Stimulated activated CD4-positive, alpha-beta T cell treated with anti-CD3 and anti-CD28 coated beads, Interleukin-12 subunit alpha, Interleukin-12 subunit beta, amount 100 ng/mL, for 48 hours (primary cell): ENCODE measurements at regions not wholly inside any gene's neighbourhood (a gene's known extent, or its start where the extent isn't known, plus 50 kb on each side); places are given as distances from the start of the nearest gene placed in this dataset.
A peak's percentile ranks its signal among the peaks of the same experiment; 100 is the strongest.
"Not testable (repeated sequence)": the region's sequence is repeated elsewhere in the genome, so short reads cannot be mapped to it uniquely, and the experiment has no call there.

Experiments
- DNase-seq, 3 donors: peaks; one replicate each; pipeline ENCODE4 v3.0.0-alpha.2; 2020; ENCODE audit warnings: low read depth in 2 of 3, low spot score in 1 of 3

- DNase-seq, result no peak
Measured at GRCh38 chr12:73902260-73902659, 635.4 kb upstream of the ATXN7L3B start.

GRCh38 chr12:73906757-73907156, 630.9 kb upstream of the ATXN7L3B start:
- DNase-seq, result no peak

GRCh38 chr12:73935817-73936216, 601.8 kb upstream of the ATXN7L3B start:
- DNase-seq, result no peak

GRCh38 chr12:73947326-73948026, 590.2 kb upstream of the ATXN7L3B start:
- DNase-seq, result no peak

- DNase-seq, result no peak
Measured at GRCh38 chr12:73950507-73950906, 587.1 kb upstream of the ATXN7L3B start.

GRCh38 chr12:73951956-73952703, 585.5 kb upstream of the ATXN7L3B start:
- no peak for DNase-seq

GRCh38 chr12:73964641-73965040, 573.0 kb upstream of the ATXN7L3B start:
- DNase-seq, result no peak

GRCh38 chr12:73973486-73973885, 564.1 kb upstream of the ATXN7L3B start:
- DNase-seq, result no peak

GRCh38 chr12:73984552-73984951, 553.1 kb upstream of the ATXN7L3B start:
- no peak for DNase-seq

- no peak for DNase-seq
Measured at GRCh38 chr12:73991138-73991537, 546.5 kb upstream of the ATXN7L3B start.

GRCh38 chr12:73998894-73999293, 538.7 kb upstream of the ATXN7L3B start:
- DNase-seq, result no peak

GRCh38 chr12:74015118-74015517, 522.5 kb upstream of the ATXN7L3B start:
- no peak for DNase-seq

- DNase-seq, result not testable (repeated sequence)
Measured at GRCh38 chr12:74016324-74016723, 521.3 kb upstream of the ATXN7L3B start.

- DNase-seq, result no peak
Measured at GRCh38 chr12:74018849-74019248, 518.8 kb upstream of the ATXN7L3B start.

- DNase-seq, result peak in 1 of 3 donors; percentile 5
Measured at GRCh38 chr12:74021937-74022336, 515.7 kb upstream of the ATXN7L3B start.

GRCh38 chr12:74031045-74031444, 506.6 kb upstream of the ATXN7L3B start:
- no peak for DNase-seq

- DNase-seq, result no peak
Measured at GRCh38 chr12:74033531-74033930, 504.1 kb upstream of the ATXN7L3B start.

GRCh38 chr12:74039138-74039537, 498.5 kb upstream of the ATXN7L3B start:
- DNase-seq, result not testable (repeated sequence)

GRCh38 chr12:74043343-74043742, 494.3 kb upstream of the ATXN7L3B start:
- no peak for DNase-seq

GRCh38 chr12:74049348-74049747, 488.3 kb upstream of the ATXN7L3B start:
- no peak for DNase-seq

GRCh38 chr12:74051848-74052247, 485.8 kb upstream of the ATXN7L3B start:
- no peak for DNase-seq

- no peak for DNase-seq
Measured at GRCh38 chr12:74066476-74066875, 471.2 kb upstream of the ATXN7L3B start.

GRCh38 chr12:74071182-74071581, 466.5 kb upstream of the ATXN7L3B start:
- no peak for DNase-seq
